WERI-Rb-1 (cell line): ENCODE measurements at regions not wholly inside any gene's neighbourhood (a gene's known extent, or its start where the extent isn't known, plus 50 kb on each side); places are given as distances from the start of the nearest gene placed in this dataset.

Experiments used
- DNase-seq: peaks from one replicate; pipeline ENCODE4 v3.0.0-alpha.2; 2020
- H3K27ac ChIP-seq: fragments of 250-450 bp; sonication (Bioruptor Pico); 2 replicates; pipeline ENCODE4 v1.5.1; 2020; ENCODE audit warnings: mild to moderate bottlenecking, moderate library complexity
- H3K27me3 ChIP-seq: fragments of 250-450 bp; sonication (Bioruptor Pico); 2 replicates; pipeline ENCODE4 v1.5.1; 2021; ENCODE audit warnings: mild to moderate bottlenecking, low read depth, moderate library complexity; ENCODE audit not compliant: insufficient read depth, severe bottlenecking
- H3K36me3 ChIP-seq: fragments of 250-450 bp; sonication (Bioruptor Pico); 2 replicates; pipeline ENCODE4 v1.5.1; 2020; ENCODE audit warnings: mild to moderate bottlenecking, moderate library complexity
- H3K4me3 ChIP-seq: 2 replicates; pipeline ENCODE4 v1.5.1; 2011; ENCODE audit warnings: low read depth, mild to moderate bottlenecking, control low read depth, low read length
- H3K9me3 ChIP-seq: fragments of 250-450 bp; sonication (Bioruptor Pico); 2 replicates; pipeline ENCODE4 v1.5.1; 2021; ENCODE audit warnings: mild to moderate bottlenecking, moderate library complexity; ENCODE audit not compliant: severe bottlenecking
- CTCF ChIP-seq: IDR thresholded peaks from 2 replicates; pipeline ENCODE4 v1.5.1; 2011; ENCODE audit warnings: low read depth, mild to moderate bottlenecking, control low read depth, inconsistent platforms, low read length

GRCh38 chr18:22467760-22468553 is 50.2 kb upstream of the CTAGE1 start:
- no peak for TF ChIP-seq CTCF
- H3K9me3 ChIP-seq, result no peaks in the 10 kb centered on the region
- H3K4me3 ChIP-seq, result no peak overlapping the region
- H3K36me3 ChIP-seq, result no peaks in the 10 kb centered on the region
- no peak for DNase-seq
- H3K27me3 ChIP-seq, result peaks cover 82% of the 10 kb centered on the region
- no peak overlapping the region for H3K27ac ChIP-seq

- Histone ChIP-seq H3K36me3 (no peaks in the 10 kb centered on the region), H3K4me3 (no peak overlapping the region), H3K27me3 (peaks cover 81% of the 10 kb centered on the region), H3K9me3 (no peaks in the 10 kb centered on the region), H3K27ac (no peak overlapping the region)
- TF ChIP-seq CTCF, result no peak
- no peak for DNase-seq
These were observed 50.8 kb upstream of the CTAGE1 start for GRCh38 chr18:22468554-22468891.

GRCh38 chr18:22469061-22469734 is 51.5 kb upstream of the CTAGE1 start:
- no peak overlapping the region for H3K27ac ChIP-seq
- no peak for TF ChIP-seq CTCF
- no peak overlapping the region for H3K4me3 ChIP-seq
- H3K27me3 ChIP-seq, result peaks cover 82% of the 10 kb centered on the region
- DNase-seq, result no peak
- no peaks in the 10 kb centered on the region for H3K9me3 ChIP-seq
- no peaks in the 10 kb centered on the region for H3K36me3 ChIP-seq

- no peak overlapping the region for H3K4me3 ChIP-seq
- no peaks in the 10 kb centered on the region for H3K9me3 ChIP-seq
- DNase-seq, result no peak
- H3K36me3 ChIP-seq, result no peaks in the 10 kb centered on the region
- peaks cover 83% of the 10 kb centered on the region for H3K27me3 ChIP-seq
- no peak for TF ChIP-seq CTCF
- H3K27ac ChIP-seq, result no peak overlapping the region
These were observed 52.2 kb upstream of the CTAGE1 start for GRCh38 chr18:22469926-22470247.

- H3K27me3 ChIP-seq, result peaks cover 82% of the 10 kb centered on the region
- H3K36me3 ChIP-seq, result no peaks in the 10 kb centered on the region
- no peak overlapping the region for H3K4me3 ChIP-seq
- no peak overlapping the region for H3K27ac ChIP-seq
- no peak for DNase-seq
- H3K9me3 ChIP-seq, result no peaks in the 10 kb centered on the region
- no peak for TF ChIP-seq CTCF
These were observed 52.8 kb upstream of the CTAGE1 start for GRCh38 chr18:22470248-22471235.
